SIG-M5 treated with dmso at 0.1 percent for 504 hours (cell line): ENCODE measurements at regions not wholly inside any gene's neighbourhood (a gene's known extent, or its start where the extent isn't known, plus 50 kb on each side); places are given as distances from the start of the nearest gene placed in this dataset.
A peak's percentile ranks its signal among the peaks of the same experiment; 100 is the strongest.
"Not testable (repeated sequence)": the region's sequence is repeated elsewhere in the genome, so short reads cannot be mapped to it uniquely, and the experiment has no call there.

ENCODE experiments used
- DNase-seq: peaks from one replicate; lab custom pipeline; 2025; ENCODE audit not compliant: unreplicated experiment; lab: John Stamatoyannopoulos, UW

DNA sequence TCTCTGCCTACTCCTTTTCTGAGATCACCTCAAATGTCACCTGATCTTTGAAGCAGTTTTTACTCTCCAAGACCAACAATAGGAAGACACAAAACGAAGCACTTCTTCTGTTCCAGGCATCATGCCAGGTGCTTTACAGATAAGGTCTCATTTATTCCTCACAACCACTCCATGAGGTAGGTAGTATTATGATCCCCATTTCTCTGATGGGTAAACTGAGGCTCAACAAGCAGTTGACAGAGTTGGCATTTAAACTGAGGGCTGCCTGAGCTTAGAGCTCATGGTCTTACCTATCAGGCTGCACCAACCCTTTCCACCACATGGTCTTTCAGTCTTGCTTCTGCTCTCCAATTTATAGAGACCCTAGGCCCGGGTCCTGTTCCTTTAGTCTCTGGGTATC lies 147.2 kb upstream of the JUN start:
- no peak for DNase-seq

DNA sequence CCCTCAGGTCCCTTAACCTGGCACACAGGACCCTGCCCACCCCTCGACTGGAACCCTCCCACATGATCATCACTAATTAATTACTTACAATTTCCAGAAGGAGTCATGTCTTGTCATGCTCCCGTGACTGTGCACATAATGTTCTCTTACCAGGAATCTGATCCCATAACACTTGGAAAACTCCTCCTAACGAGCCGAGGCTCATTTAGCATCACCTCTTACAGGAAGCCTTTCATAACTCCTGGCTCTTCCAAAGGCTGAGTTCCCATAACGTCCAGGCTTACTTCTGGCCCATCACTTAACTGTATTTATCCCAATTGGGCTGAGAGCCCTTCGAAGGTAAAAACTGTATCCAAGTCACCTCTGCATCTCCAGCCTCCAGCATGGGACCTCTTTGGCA lies 147.9 kb upstream of the JUN start:
- no peak for DNase-seq

DNA sequence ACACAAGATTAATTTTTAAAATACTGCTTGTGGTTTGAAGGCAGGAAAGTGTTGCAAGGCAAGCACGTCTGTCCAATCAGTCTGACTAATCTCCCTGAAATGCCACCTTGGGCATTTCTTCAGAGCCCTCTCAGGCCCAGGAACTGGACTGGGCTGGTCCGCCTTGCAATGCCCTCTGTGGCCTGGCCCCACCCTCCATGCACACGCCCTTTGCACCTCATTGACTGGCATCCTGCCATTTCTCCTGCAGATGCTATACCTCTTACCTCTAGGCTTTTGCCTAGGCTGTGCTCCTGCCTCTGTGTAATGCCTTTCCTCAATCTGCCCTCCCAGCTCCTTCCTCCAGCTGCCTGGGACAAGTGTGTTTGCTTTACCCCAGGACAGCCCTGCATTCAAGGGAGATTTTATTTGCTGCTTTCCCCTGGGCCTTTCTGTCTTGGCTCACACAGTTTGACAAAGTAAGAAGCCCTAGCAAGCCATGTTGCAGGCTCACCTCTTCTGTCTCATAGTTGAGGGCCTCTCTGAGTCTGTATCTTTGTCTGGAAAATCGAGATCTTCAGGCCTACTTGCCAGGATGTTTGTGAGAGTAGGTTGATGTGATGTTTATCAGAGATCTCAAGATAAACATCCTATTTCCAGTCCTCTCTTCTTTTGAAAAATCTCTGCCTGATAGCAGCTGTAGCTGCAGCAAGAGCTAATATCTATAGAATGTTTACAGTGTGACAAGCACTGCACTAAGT lies 149.2 kb upstream of the JUN start:
- peak; percentile 35 for DNase-seq

DNA sequence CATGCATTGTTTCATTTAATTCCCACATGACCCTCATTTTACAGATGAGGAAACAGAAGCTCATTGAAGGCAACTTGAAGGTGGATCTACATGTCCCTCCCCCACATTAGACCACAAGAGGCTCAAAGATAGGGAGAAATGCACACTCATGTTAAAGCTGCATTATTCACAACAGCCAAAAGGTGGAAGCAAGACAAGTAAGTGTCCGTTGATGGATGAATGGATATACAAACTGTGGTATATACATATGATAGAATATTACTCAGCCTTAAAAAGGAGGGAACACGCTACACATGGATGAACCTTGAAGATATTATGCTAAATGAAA lies 149.7 kb upstream of the JUN start:
- no peak for DNase-seq

DNA sequence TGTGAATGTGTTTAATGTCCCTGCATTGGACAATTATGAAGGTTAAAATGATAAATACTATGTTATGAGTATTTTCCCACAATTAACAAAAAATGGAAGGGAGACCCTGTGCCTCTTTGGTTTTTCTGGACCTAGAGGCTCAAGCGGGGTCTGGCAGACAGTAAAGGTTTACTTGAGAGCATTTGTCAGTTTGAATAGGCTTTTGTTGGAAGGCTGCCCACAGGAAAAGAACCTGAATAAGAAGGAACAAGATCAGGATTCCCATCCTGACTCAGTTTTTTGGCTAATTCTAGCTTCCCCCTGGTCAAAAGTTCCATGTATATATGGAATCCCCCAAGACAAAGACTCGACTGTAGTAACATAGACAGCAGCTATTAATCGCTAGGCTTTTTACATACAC lies 150.9 kb upstream of the JUN start:
- DNase-seq = no peak

DNA sequence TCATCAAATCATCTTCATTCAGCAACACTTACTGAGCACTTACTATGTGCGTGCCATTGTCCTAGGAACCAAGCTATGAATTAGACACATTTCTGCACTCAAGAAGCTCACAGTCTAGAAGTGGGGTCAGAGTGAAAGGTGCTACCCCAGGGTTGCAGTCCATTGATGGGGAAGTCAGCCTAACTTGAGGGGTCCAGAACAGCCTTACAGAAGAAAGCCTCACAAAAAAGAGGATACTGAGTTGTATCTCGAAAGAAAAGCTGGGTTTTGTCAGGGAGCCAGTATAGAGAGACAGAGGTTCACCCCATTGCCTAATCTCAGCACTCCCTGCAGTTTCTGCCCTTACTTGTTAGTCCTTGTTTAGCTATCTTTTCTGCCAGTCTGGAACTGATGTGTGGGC lies 153.1 kb upstream of the JUN start:
- DNase-seq = no peak

DNA sequence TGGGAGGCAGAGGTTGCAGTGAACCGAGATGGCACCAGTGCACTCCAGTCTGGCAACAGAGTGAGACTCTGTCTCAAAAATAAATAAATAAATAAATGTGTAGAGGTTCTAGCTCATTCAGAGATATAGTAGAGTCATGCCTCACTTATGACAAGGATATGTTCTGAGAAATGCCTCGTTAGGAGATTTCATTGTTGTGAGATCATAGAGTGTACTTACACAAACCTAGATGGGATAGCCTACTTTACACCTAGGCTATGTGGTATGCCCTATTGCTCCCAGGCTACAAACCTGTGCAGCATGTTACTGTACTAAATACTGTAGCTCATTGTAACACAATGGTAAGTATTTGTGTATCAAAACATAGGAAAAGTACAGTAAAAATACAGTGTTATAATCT lies 155.3 kb upstream of the JUN start:
- no peak for DNase-seq

DNA sequence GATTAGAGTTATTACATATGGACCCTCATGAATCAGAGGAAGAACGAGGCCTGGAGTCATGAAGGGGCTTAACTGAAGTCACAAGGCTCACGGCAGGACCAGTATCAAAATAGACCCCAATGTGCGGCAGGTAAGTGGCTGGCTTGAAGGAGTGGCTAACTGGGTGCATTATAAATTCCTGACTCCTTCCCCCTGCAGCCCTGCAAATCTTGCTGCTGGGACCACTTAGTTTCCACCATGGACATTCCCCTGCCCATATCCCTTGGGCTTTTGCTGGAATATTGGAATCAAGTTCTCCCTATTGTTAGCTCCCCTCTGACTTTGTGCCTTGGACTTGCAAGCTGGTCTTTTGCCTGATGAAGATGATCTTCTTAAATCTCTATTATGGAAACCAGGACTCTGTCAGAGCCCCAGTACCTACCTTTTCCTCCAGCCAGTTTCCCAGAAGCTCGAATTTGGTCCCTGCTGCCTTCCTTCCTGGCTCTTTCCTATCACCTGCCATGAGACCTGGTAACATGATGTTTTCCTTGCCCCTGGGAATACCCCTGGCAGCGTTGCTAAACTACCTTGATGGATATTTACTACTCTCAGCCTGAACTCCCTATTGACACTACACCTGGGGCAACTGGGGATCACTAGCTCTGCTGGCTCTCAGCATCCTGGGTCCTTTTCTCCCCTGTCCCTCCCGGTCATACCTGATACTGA lies 156.0 kb upstream of the JUN start:
- DNase-seq = no peak

DNA sequence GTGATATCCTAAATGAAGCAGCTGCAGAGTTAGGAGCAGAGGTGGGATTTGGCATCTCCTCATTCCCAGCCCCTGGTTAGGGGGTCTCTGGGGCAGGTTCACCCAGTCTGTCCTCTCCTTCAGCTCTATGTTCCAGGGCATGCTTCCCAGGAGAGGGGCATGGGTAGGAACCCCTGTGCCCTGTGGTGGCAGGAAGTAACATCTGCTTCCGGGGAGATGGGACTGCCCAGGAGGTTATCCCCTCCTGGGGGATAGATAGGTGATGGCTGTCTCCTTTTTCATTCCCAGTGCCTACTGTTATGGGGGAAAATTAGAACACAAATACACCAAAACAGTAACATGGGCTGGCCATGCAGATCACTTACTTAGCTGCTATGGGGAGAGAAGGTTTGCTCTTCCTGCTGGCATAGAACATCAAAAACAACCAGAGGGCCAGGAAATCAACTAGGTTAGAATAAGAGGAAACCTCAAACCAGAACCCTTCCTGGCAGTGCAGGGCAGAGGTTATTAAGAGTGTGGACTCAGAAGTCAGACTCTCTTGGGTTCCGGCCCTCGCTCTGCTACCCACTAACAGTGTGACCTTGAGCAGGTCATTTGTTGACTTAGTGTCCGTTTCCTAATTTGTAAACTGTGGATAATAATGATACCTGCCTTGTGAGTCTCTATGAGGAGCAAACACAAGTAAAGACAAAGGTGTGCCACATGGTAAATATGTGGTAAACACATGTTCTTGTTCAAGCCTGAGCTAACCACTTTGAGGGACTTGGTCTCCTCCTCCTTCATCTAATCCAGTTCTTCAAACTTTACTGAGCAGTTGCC lies 157.8 kb upstream of the JUN start:
- no peak for DNase-seq

DNA sequence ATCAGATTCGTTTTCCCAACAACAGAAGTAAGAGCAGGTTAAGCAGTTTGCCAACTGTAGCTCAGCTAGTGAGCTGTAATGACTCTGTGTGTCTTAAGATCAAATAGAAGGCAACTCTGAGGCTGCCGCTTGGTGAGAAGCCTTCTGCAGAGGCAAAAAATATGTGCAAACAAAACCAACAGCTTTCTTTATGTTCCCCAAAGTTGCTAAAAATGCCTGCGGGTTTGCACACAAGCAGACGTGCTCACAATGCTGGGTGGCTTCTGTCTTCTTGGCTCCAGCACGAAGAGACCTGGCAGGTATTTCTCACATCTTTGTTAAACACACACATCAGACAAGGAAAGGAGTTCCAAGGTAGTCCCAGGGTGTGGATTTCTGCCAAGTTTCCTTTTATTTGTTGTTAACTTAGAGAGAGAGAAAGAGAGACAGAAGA lies 158.9 kb upstream of the JUN start:
- no peak for DNase-seq

DNA sequence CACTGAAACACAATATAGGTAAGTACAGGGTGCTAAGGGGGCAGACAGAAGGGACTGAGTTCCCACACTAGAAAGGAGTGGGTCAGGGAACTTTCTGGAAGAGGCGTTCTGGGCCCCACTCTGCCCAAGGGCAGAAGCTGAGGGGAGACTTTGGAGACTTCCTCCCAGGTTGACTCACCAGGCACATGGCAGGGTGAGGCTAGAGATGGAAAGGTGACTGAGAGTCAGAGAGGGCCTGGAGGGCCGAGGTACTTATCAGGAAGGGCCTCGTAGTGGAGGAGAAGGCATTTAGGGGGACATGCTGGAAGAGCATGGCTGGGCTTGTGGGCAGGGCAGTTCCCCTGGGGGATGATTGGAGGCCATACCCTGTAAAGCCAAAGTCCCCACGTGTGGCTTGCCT lies 159.9 kb upstream of the JUN start:
- DNase-seq = no peak

DNA sequence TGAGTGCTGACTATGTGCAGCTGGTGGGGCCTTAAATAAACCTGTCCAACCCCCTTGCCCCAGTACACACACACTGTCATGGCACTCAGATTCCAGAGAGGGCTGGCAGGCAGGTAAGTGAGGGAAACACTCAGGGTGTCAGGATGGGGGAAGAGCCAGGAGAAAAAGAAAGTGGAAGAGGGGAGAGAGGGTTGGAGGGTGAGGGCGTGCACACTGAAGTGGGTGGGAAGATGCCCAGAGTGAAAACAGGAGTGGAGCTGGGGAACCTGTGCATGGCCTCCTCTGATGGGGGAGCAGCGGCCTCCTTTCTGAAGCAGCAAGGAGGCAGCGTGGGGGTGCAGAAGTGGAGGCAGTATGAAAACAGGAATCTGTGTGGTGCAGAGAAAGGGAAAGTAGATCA lies 160.6 kb upstream of the JUN start:
- DNase-seq = no peak

DNA sequence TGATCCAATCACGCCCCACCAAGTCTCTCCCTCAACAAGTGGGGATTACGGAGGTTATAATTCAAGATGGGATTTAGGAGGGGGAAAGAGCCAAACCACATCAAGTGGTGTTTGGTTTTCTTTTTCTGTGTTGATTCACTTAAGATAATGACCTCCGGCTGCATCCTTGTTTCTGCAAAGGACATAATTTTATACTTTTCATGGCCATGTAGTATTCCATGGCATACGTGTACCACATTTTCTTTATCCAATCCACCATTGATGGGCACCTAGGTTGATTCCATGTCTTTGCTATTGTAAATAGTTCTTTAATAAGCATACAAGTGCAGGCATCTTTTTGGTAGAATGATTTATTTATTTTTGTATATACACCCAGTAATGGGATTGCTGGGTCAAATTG lies 162.5 kb upstream of the JUN start:
- DNase-seq = no peak

DNA sequence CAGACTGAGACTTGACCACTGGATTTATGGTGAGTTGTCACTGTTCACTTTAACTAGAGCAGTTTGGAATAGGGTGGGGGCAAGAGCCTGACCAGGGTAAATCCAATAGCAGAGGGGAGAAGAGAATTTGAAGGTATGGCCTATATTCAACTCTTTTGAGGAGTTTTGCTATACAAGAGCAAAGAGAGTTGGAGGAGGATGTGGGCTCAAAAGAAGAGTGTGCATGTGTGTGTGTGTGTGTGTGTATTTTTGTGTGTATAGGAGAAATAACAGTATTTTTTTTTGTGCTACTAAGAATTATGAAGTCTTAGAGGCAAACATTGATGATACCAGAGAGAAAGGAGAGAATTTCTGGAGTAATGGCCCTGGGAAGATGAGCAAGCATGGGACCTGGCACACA lies 164.8 kb upstream of the JUN start:
- DNase-seq = no peak

DNA sequence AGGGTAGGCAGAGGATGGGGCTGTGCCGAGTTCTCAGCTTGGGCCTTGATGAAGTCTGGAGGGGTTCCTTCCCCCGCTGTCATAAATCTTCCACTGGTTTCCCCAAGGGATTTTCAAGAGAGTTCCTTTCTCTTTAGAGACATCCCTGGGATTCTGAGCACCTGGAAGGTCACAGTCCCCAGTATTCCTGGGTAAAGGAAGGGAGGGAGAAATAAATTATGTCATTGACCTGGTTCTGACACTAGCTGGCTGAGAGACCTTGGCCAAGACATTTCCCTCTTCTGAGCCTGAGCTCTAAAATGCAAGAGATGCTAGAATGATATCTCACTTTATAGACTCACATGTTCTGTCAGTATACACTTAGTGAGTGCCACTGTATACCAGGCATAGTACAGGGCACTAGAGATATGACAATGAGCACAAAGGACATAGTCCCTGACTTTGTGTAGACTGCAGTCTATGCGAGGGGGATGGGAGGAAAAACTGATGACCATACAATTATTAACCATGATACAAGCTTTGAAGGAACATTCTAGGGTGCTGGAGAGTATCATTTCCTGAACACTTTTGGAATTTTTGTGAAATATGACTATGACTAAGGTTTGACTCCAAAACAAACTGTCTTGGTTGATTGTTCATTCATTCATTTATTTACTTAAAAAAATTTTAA lies 165.8 kb upstream of the JUN start:
- no peak for DNase-seq

DNA sequence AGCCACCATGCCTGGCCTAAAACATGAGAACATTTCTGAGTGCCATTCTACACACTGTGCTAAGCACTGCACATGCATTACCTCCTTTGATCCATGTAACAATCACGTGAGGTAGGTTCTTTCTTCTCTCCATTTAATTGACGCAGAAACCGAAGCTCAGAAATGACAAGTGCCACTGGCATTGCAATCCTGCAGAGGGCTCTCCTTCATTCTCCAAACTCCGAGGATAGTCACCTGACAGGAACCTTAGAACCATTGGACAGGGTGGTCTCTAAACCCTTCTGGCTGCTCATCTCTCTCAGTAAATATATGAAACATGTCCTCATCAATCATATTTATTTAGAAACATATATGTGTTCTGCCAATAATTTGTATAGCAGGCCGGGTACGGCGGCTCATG lies 167.1 kb upstream of the JUN start:
- no peak for DNase-seq

DNA sequence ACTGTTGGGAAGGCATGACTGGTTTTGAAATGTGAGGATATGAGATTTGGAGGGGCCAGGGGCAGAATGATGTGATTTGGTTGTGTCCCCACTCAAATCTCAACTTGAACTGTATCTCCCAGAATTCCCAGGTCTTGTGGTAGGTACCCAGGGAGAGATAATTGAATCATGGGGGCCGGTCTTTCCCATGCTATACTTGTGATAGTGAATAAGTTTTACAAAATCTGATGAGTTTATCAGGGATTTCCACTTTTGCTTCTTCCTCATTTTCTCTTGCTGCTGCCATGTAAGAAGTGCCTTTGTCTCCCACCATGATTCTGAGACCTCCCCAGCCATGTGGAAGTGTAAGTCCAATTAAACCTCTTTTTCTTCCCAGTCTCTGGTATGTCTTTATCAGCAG lies 170.1 kb upstream of the JUN start:
- DNase-seq = not testable (repeated sequence)

DNA sequence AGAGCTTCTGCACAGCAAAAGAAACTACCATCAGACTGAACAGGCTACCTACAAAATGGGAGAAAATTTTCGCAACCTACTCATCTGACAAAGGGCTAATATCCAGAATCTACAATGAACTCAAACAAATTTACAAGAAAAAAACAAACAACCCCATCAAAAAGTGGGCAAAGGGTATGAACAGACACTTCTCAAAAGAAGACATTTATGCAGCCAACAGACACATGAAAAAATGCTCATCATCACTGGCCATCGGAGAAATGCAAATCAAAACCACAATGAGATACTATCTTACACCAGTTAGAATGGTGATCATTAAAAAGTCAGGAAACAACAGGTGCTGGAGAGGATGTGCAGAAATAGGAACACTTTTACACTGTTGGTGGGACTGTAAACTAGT lies 179.4 kb upstream of the JUN start:
- DNase-seq = not testable (repeated sequence)

DNA sequence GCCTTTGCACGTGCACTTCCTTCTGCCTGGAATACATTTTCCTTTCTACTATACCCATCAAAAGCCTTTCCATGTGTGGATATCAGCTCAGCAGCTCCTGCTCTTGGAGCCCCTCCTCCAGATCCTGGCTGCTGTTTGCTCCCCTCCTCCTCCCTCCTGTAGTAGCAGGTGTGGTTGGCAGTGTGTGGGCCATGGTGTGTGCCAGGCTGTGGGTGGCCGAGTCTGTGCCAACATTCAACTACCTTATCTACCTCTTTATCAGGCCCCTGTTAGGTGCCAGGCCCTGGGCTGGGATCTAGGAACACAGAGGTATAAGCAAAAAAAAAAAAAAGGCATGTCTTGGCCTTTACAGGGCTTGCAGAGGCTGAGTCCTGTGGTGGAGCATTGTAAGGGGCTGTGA lies 180.6 kb upstream of the JUN start:
- no peak for DNase-seq

DNA sequence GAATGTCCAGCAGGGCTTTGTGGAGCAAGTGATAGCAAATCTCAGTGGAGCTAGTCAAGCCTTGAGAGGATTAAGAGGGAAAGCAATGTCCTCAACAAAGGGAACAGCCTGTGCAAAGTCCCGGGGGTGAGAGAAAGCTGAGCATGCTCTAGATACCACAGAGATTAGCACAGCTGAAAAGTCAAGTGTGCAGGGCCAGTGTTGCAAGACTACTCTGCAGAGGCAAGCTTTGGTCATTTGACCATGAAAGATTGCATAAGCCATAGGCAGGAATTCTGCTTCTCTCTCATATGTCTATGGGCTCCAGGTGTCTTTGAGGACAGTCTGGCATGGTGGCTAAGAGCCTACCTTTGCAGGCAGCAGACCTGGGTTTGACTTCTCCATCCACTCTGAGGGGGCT lies 181.0 kb upstream of the JUN start:
- peak; percentile 17 for DNase-seq

DNA sequence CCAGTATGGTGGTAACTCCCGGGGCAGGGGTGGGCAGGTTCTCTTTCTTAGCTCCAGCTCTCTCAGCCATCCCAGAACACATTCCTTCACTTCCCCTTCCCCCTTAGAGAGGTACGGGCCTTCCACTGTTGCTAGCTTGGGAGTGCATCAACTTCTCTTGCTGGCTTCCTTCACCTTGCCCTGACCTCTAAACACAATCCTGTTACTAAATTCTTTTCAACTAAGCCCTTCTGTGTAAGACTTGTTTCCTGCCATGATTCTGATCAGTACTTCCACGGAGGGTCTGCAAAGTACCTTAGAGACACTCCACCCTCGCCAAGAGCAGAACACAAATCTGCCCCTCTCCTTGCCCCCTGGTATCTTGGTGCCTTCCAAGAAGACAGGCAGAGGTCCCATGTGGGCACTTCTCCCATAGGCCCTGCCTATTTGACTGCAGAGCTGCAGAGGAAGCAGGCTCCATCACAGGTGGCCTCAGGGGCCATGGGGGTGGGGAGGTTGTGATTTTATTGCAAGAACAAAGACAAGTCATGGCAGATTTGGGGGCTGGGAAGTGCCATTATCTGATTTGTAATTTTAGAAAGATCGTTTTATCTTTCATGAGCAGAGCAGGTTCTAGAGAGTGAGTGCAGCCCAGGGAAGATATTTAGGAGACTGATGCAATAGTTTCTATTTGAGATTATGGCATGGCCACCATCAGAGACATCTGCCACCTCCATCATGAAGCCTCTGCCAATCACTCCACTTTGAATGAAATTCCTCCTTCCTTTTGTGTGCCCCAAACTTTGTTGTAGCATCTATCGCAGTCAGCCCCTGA lies 182.5 kb upstream of the JUN start:
- DNase-seq = no peak
